ENCODE measurements at regions not wholly inside any gene's neighbourhood (a gene's known extent, or its start where the extent isn't known, plus 50 kb on each side); places are given as distances from the start of the nearest gene placed in this dataset.

DNA sequence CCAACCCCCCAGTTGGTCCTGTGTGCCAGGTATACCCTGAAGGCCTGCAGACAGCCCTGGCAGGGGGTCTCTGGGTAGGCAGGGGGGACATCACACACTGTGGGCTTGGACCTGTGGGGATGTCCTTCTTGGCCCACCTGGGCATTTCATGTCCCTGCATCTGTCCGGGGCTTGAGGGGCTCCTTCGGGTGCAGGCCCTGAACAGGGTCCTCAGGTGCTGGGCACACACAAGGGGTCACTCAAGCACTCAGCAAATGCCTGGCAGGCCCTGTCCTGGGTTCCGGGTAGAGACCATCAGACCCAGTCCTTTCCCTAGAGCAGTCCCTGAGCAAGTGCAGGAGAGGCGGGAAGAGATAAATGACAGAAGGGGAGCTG lies 70.5 kb upstream of the WNT11 start:
- no peak for DNase-seq (ENCODE audit: low read depth in 2 of 2)

DNA sequence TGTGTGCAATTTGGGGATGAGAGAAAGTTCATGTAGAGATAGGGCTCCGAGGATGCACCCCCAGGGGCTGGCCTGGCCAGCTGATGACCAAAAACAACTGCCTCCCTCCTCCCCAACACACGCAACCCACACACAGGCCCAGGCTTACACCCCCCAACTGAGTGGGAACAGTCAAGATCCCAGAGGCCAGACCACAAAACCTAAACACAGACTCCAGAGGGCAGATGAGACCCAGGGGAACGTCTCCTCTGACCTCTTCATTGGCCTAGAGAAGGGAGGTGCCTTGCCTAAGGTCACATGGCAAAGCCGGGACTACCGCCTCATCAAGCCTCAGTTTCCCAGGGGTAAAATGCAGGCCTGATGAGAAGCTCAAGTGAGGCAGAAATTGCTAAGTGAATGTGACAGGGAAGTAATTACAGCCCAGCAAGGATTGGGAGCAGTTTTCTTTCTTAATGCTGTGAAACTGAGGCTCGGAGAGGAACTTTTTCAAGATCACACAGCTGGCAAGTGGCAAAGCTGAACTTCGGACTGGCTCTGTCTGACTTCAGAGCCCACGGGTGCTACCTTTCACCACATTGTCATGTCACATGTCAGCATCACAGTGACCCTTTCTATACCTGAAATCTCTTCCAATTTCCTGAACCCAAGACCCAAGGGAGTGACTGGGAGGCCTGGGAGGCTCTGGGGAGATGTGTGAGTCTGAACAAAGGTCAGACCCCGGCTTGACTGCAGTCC lies 69.9 kb upstream of the WNT11 start:
- no peak for DNase-seq (ENCODE audit: low read depth in 2 of 2)

DNA sequence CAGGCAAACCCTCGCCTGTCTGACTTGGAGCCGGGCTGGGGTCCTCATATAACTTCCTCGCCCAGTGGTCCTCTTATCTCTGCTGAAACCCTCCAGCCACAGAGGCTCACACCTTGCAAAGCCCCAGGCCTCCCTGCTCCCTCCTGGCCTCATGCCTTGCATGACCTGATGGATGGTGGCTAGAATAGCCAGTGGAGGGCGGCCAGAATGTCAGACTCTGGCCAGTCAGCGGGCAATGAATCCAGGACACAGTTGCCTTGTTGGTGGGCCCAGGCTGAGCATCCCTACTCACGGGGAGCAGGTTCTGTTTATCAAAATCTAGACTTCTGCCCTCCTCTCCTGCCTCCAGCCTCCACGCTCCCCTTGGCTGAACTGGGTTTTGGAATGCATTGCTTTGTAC lies 69.1 kb upstream of the WNT11 start:
- no peak for DNase-seq (ENCODE audit: low read depth in 2 of 2)

DNA sequence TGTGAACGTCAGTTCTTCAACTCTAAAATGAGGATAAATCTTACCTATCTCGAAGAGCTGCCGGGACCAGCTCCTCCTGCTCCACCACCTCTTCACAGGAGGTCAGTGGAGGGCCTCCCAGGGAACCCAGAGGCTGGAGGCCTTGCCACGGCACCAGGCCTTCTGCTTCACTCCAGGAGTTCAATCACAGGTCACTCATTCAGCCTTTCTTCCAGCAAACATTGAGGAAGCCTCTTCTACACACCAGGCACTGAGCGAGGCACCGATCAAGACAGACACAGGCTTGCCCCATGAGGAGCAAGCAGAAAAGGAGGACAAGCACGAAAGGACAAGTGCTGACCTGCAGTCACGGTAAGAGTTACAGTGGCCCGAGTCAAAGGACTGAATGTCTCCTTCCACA lies 64.8 kb upstream of the WNT11 start:
- no peak for DNase-seq (ENCODE audit: low read depth in 2 of 2)

DNA sequence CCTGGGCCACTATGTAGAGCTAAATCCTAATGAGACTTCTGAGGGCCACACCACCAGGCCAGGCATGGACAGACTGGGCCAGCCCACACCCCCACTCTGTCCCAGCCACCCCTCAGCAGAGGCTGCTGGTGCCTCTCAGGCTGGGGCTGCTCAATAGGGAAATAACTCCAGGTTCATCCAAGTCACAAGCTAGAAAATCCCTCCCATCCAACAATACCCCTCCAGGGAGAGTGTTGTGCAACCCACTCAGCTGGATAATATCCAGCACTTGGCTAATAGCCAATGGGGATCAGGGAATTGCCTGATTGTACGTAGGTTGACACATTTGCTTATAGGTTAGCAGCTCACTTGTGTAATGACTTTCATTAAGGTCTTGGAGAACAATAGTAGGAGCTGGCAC lies 64.1 kb upstream of the WNT11 start:
- no peak for DNase-seq (ENCODE audit: low read depth in 2 of 2)

DNA sequence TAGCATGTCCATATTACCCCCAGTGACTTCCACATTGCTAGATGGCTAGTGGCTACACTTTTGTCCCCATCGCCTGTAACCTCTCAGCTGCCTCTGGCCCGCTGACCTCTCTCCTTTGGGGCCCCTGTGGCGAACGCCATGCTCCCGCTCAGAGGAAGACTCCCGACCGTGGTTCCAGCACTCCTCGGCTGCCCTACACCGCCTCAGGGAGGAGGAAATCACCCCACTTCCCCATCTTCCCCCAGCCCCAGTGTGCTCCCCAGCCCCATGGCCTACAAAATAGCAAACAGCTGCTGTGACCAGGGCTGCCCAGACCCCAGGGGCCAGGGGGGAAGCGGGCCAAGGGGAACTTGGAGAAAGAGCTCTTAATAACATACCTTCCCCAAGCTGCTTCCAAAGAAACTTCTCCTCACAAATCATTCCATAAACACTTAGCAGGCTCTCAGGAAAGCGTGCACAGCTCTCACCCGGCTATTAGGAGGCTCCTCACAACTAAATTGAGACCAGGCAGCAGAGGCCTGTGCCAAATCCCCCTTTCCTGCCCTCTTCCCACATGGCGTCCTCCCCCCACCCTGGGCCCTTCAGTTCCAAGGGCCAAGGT lies 63.5 kb upstream of the WNT11 start:
- DNase-seq (ENCODE audit: low read depth in 2 of 2): no peak

DNA sequence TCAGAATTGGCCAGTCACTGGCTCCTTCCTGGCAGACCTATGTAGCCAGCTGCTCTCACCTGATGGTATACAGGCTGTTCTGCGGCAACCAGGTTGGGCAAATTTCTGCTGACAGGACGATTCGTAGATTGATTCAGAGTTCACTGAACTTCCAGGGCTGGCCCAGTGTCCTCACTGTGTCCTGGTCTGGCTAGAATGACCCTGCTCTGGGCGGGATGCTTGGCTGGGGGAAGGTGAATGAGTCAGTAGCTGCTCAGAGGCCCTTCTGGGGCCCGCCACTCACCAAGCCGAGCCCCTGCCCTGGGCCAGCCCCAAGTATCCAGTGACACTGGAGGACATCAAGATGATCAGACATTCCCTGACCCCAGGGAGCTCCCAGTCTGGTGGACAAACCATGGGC lies 62.9 kb upstream of the WNT11 start:
- no peak for DNase-seq (ENCODE audit: low read depth in 2 of 2)

DNA sequence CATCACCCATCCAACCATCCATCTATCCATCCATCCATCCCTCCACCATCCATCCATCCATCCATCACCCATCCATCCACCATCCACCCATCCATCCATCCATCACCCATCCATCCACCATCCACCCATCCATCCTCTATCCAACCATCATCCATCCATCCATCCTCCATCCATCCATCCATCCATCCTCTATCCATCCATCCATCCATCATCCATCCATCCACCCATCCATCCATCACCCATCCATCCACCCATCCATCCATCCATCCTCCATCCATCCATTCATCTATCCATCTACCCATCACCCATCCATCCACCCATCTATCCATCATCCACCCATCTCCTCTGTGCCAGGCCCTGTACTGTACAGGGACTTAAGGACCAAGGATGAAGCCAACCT lies 62.2 kb upstream of the WNT11 start:
- DNase-seq (ENCODE audit: low read depth in 2 of 2): no peak

DNA sequence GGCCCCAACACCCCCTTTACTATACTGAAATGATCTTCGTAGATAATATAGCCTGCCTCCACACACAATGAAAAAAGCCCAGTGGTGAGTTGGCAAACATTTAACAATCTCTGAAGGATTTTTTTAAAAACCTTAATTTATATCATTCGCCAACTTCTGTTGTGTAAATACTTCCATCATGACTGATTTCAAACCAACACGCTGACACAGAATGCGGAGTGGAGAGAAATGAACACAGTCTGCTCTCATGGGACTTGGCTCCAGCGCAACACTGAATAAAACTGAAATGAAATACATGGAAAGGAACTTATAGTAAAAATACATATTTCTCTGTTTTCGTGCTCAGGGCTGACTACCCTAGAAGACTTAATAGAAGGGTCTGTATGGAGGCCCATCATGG lies 61.3 kb upstream of the WNT11 start:
- DNase-seq (ENCODE audit: low read depth in 2 of 2): peak in 1 of 2 experiments; percentile 30

DNA sequence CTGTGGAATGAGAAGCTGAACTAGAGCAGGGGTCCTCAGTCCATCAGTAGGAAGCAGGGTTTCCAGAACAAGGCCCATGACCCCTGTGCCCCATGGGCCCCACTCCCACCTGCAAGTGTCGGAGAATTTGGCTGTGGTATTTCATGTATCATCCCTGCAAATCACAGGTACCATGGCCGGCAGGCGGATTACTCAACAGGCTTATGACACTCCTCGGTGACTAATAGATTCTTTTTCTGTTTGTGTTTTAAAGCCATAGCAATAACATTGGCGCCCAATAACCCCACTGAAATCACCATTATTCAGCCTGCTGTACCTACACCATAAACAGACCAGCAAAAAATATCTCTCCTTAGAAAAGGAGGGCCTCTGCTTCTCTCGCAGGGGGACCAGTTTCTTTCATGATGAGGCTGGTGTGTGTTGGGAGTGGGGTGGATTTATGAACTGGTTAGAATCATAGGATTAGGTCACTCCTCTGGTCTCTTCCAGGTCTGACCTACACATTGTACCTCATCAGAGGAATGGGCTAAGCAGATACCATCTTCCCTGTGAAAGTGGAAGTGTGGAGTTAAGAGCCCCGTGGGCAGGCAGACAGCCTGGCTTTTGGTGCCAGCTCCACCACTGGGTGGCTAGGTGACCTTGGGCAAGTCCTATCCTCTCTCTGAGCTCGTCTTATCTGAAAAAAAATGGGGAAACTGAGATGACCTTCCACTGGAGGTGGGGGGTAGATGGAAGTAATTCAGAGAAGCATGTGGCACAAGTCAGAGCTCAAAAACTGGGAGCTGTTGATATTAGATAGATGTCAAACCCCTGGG lies 60.2 kb upstream of the WNT11 start:
- peak in 1 of 2 experiments; percentile 30 for DNase-seq (ENCODE audit: low read depth in 2 of 2)

DNA sequence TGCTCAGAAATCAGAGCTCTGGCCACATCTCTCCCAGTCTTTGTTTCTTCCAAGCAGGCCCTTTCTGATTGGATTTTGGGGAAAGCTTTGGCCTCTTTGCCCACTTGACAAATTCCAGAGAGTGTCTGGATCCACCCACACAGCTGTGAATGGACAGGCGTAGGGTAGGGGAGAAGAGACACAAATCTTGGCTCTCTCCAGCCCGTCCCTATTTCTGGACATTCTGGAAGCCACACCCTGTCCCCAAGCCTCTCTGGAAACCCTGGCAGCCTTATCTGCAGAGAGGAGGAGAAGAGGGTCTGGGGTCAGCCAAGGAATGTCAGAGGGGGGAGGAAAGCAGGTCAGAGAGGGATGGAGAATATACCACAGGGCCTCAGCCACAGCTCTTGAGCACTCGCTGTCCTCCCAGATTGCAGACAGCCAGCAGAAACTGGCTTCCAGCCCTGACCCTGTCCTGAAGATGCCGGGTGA lies 59.5 kb upstream of the WNT11 start:
- no peak for DNase-seq (ENCODE audit: low read depth in 2 of 2)

DNA sequence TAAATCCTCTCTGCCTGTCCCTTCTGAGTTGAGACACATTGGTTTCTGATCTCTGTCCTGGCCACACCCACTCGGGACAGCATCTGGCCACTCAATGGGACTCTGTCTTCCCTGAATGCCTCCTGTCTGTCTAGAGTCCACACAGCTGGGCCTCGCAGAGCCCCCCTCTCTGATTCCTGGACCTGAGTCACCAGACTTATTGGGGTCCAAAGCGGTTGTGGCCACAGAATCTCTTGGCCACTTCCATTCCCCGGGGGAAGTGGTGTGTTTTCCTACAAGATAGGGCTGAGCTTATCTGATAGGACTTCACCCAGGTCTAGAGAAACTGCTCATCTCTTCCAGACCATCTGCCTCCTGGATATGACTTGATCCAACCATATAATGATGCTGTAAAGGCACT lies 57.4 kb upstream of the WNT11 start:
- DNase-seq (ENCODE audit: low read depth in 2 of 2): no peak

DNA sequence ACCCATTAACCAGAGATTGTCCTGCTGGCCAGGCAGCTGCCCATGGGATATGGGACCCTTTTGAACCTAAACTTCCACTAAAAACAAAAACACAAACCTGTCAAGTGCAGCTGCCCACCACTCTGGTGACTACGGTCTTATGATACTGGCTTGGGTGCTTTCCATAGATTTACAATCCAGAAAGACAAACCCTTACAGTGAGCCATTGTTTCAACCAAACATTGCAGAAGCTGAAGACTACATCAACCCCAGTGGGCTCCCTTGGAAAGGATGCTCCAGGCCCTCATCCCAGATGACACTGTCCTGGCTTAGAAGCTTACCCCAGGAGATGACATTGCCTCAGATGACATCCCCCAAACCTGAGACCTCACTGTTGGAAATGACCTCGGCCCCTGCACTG lies 56.9 kb upstream of the WNT11 start:
- DNase-seq (ENCODE audit: low read depth in 2 of 2): no peak

DNA sequence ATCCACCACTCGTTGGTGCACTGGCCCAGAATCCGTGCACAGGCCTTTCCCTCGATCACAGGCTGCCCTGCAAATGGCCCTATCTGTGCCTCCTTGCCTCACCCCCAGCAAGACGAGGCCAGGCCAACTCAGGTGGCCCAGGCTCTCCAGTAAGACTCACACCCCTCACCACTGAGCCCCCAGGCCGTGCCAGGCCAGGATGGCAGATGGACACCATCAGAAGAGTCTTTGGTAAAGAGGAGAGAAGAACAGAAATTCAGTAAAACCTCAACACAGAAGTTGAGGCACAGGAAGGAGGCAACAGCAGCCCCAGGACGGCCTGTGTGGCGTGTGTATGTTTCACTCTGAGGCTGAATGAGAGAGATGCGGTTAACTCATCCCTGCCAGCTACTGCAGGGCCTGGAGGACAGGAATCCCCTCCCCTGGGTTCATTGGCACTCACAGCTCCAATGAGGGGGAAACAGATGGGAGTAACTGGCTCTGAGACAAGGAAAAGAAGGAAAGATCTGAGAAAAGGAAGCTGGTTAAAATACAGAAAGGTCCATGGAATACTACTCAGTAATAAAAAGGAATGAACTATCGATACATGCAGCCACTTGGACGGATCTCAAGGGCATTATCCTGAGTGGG lies 54.1 kb upstream of the WNT11 start:
- DNase-seq (ENCODE audit: low read depth in 2 of 2): no peak

DNA sequence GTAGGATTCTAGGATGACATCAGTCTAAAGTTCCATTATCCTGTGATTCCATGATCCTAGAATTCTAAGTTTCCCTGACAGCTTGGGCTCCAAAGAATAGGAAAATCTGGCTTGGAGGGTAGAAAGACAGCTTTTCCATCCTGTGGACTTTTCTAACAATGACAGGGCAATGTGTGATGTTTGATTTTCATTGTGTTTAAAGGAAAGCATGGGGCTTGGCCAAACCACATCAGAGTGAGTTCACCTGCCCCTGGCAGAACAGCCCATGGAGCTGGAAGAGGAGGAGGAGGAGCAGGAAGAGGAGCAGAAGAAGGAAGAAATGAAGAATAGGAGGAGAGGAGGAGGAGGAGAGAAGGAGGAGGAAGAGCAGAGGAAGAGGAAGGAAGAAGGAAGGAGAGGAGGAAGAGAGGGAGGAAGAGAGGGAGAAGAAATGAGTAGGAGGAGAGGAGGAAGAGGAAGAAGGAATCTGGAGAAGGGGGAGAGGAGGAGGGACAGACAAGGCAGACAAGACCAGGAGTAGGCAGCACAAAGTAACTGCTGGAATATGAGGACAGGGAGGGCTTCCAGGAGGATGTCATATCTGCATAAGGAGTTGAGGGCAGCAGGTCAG lies 53.1 kb upstream of the WNT11 start:
- DNase-seq (ENCODE audit: low read depth in 2 of 2): no peak

DNA sequence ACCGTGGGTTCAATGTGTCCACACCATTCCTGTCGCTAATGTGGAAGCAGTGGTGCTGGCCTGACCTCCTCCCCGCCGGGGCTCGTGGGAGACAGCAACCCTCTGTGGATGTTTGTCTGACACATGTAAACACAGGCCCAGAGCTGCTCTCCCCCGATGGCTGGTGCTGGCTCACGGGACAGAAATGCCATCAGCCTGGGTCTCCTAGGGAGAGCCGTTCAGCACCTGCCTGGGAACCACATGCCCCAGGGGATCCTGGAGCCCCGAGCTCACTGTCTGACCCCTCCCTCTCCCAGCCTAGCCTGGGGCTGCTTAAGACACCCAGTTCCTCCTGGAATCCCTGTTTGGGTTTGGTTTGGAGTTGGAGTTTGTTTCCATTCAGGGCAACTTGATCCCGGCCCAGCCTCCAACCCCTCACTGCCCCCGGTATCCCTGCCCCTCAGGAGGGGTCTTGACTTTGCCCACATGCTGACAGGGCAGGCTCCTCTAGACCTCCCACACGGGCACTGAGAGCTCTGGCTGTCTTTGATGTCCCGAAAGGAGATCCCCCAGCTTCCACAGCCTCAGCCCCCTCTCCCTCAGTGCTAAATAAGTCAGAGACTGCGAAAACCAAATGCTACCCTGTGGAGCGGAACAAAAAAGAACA lies 50.9 kb upstream of the WNT11 start:
- no peak for DNase-seq (ENCODE audit: low read depth in 2 of 2)

DNA sequence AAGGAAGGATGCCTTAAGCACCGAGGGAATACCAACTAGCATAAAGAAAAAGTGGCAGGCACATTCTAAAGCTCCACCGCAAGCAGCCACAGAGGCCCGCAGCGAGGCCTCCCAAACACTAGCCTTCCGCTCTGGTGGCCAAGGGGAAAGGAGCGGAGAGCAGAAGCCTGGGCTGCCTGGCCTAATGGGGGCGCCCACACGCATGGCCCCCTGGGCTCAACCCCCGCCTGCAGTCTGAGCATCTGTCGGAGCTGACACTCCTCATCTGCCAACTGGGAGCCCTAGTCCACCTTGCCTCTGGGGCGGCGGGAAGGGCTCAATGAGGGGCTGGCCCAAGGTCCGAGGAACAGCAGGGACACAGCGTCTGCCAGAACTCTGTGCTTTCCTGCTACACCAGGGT lies 50.1 kb upstream of the WNT11 start:
- DNase-seq (ENCODE audit: low read depth in 2 of 2): no peak

All from fibroblast of skin of left quadriceps (primary cell).